ENCODE measurements at regions not wholly inside any gene's neighbourhood (a gene's known extent, or its start where the extent isn't known, plus 50 kb on each side); places are given as distances from the start of the nearest gene placed in this dataset.
A peak's percentile ranks its signal among the peaks of the same experiment; 100 is the strongest.
"Not testable (repeated sequence)": the region's sequence is repeated elsewhere in the genome, so short reads cannot be mapped to it uniquely, and the experiment has no call there.

DNA sequence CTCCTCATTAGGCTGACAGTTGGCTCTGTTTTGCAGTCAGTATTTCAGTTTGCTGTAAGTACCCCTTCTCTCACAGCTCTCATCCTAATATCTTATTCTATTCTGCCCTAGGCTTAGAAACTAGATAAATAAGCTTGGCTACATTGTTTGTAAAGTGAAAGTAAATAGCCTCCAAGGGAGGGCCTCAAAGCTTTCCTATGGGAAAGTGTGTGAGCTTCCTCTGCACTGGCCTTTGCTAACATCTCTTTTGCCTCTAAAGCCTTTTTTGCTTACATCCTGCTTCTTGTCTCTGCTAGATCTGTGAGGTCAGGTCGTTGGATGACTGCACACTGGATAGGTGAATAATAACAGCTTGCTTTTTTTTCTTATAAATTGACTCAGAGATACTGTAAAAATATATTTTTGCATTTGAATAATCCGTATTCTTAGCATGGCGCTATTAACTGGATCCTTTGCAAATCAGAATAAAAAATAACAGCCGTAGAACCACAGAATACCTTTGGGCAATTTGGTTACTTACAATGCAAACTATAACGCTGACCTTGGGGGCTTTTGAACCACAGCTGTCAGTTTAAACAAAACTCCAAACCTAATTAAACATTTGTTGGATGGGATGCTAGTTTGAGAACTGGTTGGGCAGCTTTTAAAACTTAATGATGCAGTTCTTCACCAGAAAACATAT, 55.1 kb downstream of the TTC6 start:
- no peak for DNase-seq (ENCODE audit: low read depth)
- no peak overlapping the region for H3K4me3 ChIP-seq (ENCODE audit: low read depth, low read length)

GRCh38 chr14:37652042-37652441, 56.6 kb downstream of the TTC6 start:
- no peak overlapping the region for H3K4me3 ChIP-seq (ENCODE audit: low read depth, low read length)
- DNase-seq (ENCODE audit: low read depth): no peak

DNA sequence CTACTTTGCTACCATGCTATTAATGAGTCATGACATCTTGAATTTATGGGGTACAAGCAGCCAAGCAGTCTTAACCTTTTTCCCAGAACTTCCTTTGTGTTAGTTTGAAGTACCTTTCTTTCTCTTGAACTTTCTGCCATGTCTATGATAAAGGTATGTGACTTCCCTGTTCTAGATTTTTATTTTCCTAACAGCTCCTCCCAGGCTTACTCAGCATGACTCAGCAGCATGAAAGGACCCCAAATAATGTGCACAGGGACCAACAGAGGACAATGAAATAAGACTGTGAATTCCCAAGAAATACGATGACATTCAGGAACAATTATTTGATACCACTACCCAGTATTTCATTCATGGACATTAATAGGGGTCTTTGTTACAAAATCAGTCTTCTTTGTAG, 60.0 kb downstream of the TTC6 start:
- H3K4me3 ChIP-seq (ENCODE audit: low read depth, low read length): no peak overlapping the region
- no peak for DNase-seq (ENCODE audit: low read depth)

GRCh38 chr14:37658156-37658555, 62.7 kb downstream of the TTC6 start:
- H3K4me3 ChIP-seq (ENCODE audit: low read depth, low read length): no peak overlapping the region
- DNase-seq (ENCODE audit: low read depth): no peak

GRCh38 chr14:37663498-37663897, 68.1 kb downstream of the TTC6 start:
- no peak overlapping the region for H3K4me3 ChIP-seq (ENCODE audit: low read depth, low read length)
- DNase-seq (ENCODE audit: low read depth): no peak

GRCh38 chr14:37665479-37665878, 70.0 kb downstream of the TTC6 start:
- DNase-seq (ENCODE audit: low read depth): no peak
- H3K4me3 ChIP-seq (ENCODE audit: low read depth, low read length): no peak overlapping the region

DNA sequence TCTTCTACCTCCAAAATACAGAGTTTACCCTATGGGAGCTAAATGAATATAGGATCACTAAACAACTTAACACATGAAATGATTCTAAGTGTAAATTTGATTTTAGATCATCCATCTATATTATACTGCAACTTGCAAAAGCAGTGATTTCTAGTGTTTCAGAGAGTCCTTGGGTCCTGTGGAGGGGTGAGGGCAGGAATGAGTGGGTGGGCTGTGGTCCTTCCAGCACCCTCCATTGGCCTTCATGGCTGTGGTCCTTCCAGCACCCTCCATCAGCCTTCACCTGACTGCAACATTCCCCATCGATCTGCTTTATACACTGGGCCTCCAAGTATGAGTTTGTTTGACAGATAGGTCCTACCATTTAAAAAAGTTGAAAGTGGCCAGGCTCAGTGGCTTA, 70.5 kb downstream of the TTC6 start:
- no peak for DNase-seq (ENCODE audit: low read depth)
- no peak overlapping the region for H3K4me3 ChIP-seq (ENCODE audit: low read depth, low read length)

- no peak overlapping the region for H3K4me3 ChIP-seq (ENCODE audit: low read depth, low read length)
- DNase-seq (ENCODE audit: low read depth): no peak
Measured at GRCh38 chr14:37668646-37669045, 73.2 kb downstream of the TTC6 start.

GRCh38 chr14:37669242-37669641, 73.8 kb downstream of the TTC6 start:
- no peak overlapping the region for H3K4me3 ChIP-seq (ENCODE audit: low read depth, low read length)
- DNase-seq (ENCODE audit: low read depth): no peak

DNA sequence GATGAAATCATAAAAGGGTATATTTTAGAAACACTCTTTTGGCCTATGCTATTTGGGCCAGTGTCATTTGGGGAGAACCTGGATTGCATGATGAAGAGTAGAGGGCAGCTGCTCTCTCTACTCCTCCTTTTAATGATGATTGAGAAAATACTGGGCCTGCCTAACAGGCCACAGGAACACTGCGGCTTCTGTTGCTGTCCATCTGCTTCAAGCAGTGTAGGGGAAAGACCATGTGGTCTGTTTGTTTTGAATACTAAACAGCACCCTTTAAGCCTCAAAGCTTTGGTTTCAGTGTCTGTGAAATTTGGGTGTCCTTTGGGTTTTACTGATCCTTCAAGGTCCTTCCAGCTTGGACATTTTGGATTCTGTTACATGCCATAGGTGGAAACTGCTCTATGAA, 78.0 kb downstream of the TTC6 start:
- no peak overlapping the region for H3K4me3 ChIP-seq (ENCODE audit: low read depth, low read length)
- no peak for DNase-seq (ENCODE audit: low read depth)

GRCh38 chr14:37678916-37679315, 83.5 kb downstream of the TTC6 start:
- no peak for DNase-seq (ENCODE audit: low read depth)
- H3K4me3 ChIP-seq (ENCODE audit: low read depth, low read length): no peak overlapping the region

GRCh38 chr14:37681486-37681885, 86.1 kb downstream of the TTC6 start:
- H3K4me3 ChIP-seq (ENCODE audit: low read depth, low read length): no peak overlapping the region
- no peak for DNase-seq (ENCODE audit: low read depth)

- DNase-seq (ENCODE audit: low read depth); H3K4me3 ChIP-seq (ENCODE audit: low read depth, low read length): not testable (repeated sequence)
Measured at GRCh38 chr14:37692680-37693079, 97.3 kb downstream of the TTC6 start.

DNA sequence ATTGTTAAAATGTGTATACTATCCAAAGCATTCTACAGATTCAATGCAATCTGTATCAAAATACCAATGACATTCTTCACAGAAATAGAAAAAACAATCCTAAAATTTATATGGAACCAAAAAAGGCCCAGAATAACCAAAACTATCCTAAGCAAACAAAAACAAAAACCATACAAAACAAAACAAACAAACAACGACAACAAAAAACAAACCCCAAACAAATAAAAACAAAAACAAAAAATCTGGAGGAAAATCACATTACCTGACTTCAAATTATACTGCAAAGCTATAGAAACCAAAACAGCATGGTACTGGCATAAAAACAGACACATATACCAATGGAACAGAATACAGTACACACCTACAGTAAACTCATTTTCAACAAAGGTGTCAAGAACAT, 98.0 kb downstream of the TTC6 start:
- not testable (repeated sequence) for H3K4me3 ChIP-seq (ENCODE audit: low read depth, low read length); DNase-seq (ENCODE audit: low read depth)

DNA sequence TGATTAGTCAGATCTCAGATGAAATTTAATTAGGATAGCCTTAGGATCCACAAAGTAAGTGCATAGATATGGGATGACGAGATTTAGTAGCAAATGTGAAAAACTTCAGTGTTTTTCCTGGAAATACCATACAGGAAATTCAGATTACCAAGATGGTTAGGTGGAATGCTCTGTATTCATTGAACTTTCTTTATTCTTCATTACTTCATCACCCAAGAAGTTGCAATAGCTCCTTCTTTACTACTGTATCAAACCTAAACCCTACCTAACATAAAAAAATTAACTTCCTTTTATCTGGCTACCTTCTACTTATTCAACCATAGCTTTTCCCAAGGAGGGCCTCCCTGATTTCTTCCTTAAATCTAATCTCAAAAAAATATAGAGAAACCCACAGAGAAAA, 100.4 kb downstream of the TTC6 start:
- no peak overlapping the region for H3K4me3 ChIP-seq (ENCODE audit: low read depth, low read length)
- DNase-seq (ENCODE audit: low read depth): no peak

DNA sequence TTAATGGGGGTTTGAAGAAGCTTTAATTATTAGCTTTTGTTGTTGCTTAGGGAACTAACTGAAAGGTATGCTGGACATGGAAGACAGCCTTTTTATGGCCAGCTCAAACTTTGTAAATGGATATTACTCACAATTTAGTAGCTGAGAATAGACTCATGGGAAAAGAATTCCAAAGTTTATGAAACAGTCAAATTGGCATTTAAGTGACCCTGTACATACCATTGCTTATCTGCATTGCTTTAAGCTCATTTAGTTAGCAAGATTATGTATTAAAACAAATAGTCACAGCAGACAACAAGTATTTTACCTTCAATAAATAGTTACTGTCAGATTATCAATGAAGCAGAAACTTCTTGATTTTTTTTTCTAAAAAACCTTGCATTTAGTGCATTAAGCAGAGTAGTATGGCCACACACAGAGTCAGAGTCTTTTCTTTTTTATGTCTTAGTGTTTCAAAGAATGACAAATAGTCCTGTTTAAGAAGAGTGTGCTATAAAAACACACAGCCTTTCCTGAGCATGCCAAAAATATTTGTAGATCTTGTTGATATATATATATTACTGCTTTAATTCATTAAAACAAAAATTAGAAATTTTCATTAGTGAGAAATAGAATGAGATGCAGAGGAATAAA, 102.2 kb downstream of the TTC6 start:
- peak; percentile 12 for DNase-seq (ENCODE audit: low read depth)
- no peak overlapping the region for H3K4me3 ChIP-seq (ENCODE audit: low read depth, low read length)

- H3K4me3 ChIP-seq (ENCODE audit: low read depth, low read length): no peak overlapping the region
- no peak for DNase-seq (ENCODE audit: low read depth)
Measured at GRCh38 chr14:37698840-37699777, 103.7 kb downstream of the TTC6 start.

DNA sequence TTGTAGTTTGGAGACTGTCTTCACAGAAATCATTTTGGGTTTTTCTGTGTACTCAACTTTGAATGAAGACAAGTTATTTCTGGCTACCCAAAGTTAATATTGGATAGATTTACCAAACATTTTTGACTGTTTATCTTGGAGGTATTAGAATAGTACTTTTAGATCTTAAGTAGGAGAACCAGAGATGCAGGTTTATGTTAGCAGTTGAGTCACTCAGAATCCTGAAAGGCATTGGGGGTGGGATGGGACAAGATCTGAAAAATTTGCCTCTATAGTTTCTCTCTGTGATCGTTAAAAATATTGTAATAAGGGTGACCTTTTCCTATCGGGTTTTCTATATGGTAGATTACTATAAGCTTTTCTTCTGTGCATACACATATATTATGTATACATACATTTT, 112.3 kb downstream of the TTC6 start:
- DNase-seq (ENCODE audit: low read depth): no peak

DNA sequence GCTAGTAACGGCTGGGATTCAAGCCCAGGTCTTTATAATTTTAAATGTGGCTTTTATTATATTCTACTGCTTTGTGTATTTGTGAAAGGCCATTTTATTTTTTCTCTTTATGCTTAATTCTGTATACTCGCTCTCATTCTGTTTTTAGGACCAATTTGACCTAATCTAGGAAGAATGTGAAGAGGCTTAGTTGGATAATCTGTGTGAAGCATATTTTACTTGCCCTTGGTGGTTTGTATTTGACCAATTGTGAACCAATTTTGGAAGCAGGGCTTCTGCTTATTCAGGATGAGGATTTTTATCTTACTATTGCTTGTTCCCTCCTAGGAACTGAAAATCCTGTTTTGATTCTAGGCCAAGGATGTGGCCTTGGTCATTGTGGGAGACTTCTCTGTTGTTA, 113.1 kb downstream of the TTC6 start:
- no peak for DNase-seq (ENCODE audit: low read depth)
- H3K4me3 ChIP-seq (ENCODE audit: low read depth, low read length): no peak overlapping the region

More for the DNA sequence above, 112.3 kb downstream of the TTC6 start:
- no peak overlapping the region for H3K4me3 ChIP-seq (ENCODE audit: low read depth, low read length)

- H3K4me3 ChIP-seq (ENCODE audit: low read depth, low read length): no peak overlapping the region
- no peak for DNase-seq (ENCODE audit: low read depth)
Measured at GRCh38 chr14:37709419-37710195, 114.2 kb downstream of the TTC6 start.
